ENCODE measurements at regions not wholly inside any gene's neighbourhood (a gene's known extent, or its start where the extent isn't known, plus 50 kb on each side); places are given as distances from the start of the nearest gene placed in this dataset.
"Not testable (repeated sequence)": the region's sequence is repeated elsewhere in the genome, so short reads cannot be mapped to it uniquely, and the experiment has no call there.

DNA sequence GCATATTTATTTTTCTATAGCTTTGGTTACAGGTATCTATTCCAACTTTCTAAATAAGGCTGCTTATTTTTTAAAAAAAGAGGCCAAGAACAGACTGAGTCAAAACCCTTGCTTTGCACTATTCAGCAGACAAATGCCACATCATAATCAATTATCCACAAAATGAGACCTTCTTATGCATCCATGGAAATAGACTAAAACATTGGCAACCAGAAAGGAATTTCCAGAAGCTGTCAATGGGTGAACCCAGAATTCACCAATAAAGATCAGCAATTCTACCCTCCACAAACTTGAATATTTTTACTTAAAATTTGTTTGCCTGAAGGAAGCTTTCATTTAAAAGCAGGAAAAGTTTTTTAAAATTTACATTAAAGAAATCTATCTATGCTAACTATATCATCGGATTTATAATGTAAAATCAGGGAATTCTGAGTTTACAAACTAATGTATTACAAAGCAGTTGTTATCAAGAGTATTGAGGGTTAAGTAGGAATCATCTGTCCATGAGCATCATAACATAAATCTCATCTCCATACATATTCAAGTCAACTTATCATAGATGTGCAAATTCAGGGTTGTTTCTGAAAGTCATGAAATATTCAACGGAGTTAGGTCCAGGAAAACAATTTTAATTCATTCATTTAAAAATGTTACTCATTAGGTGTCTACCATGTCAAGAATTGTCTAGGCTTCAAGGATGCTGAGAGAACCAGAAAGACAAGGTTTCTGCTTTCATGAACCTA is 548.0 kb downstream of the SATB2 start:
- DNase-seq = no peak

GRCh38 chr2:198905881-198906612 is 551.7 kb downstream of the SATB2 start:
- no peak for DNase-seq

DNA sequence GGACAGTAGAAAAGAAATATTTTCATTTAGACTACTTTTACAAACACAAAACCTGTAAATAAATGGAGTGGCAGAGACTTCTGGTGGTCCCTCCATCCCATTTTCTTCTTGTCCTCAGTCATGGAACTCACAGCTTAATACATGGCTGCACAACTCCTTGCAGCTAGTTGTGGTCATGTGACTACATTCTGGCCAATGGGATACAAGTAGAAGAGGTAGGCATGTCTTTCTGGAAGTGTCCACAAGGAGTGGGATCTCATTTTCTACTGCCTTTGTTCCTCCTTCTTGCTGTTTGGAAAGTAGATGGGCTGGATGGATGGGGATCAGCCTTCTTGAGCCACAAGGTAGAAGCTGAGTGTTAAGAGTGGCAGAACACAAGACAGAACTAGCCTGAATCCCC is 555.8 kb downstream of the SATB2 start:
- DNase-seq = no peak

DNA sequence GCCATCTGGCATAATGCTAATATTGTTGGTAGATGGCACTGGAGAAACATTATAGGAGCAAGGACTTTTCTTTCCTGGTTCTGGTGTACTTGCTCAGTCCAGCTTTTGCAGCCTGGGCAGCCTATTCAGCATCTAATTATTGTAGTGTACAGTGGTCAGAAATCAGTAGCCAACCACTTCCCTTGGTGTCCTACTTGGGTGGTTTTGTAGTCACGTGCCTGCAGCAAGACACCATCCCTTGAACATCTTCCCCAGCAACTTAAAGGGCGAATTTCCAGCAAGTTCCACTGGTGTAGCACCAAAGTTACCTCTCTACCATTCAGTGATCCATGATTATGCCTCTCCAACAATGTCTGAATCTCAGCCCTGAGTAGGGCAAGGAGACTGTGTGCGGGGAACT is 557.6 kb downstream of the SATB2 start:
- DNase-seq = no peak

GRCh38 chr2:198890490-198890889 is 567.2 kb downstream of the SATB2 start:
- DNase-seq = no peak

- no peak for DNase-seq
Measured at GRCh38 chr2:198883604-198884003, 574.1 kb downstream of the SATB2 start.

DNA sequence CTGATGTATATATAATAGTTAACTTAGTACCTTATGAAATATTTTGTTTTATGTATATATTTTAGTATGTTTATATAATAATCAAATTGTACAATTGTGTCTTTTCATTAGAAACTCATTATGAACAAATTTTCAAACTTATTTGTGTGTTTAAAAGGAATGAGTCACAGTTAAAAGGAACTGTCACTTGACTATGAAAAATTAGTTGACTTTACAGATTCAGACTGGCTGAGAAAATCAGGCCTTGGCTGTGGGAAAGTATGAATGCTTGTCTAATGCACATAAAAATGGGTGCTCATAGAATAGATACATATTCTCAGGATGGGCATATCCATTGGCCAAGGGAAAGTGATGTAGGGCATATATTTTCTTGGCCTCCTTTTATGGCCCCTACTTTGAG is 576.8 kb downstream of the SATB2 start:
- DNase-seq = no peak

GRCh38 chr2:198880421-198880820 is 577.3 kb downstream of the SATB2 start:
- no peak for DNase-seq

- DNase-seq = no peak
Measured at GRCh38 chr2:198874472-198874858, 583.3 kb downstream of the SATB2 start.

- DNase-seq = no peak
Measured at GRCh38 chr2:198873503-198874471, 584.0 kb downstream of the SATB2 start.

GRCh38 chr2:198863655-198864054 is 594.1 kb downstream of the SATB2 start:
- no peak for DNase-seq

- DNase-seq = no peak
Measured at GRCh38 chr2:198861080-198861479, 596.7 kb downstream of the SATB2 start.

DNA sequence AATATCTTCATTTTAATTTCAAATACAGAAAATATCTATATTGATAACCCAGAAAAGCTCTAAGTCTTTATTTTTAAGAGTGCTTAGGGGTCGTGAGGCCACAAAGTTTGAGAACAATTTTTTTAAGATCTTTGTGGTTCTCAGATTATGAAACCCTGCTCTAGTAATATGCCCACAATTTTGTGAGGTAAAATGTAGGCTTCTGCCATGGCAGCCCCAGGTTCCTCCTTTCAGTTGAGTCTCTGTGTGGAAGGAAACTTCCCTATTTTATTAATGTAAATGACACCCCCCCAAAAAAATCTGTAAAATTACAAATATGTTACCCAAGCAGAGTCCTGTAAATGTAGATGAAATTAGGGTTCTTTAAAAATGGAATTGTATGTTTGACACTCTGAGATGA is 600.5 kb downstream of the SATB2 start:
- no peak for DNase-seq

- DNase-seq = not testable (repeated sequence)
Measured at GRCh38 chr2:198855746-198856145, 602.0 kb downstream of the SATB2 start.

DNA sequence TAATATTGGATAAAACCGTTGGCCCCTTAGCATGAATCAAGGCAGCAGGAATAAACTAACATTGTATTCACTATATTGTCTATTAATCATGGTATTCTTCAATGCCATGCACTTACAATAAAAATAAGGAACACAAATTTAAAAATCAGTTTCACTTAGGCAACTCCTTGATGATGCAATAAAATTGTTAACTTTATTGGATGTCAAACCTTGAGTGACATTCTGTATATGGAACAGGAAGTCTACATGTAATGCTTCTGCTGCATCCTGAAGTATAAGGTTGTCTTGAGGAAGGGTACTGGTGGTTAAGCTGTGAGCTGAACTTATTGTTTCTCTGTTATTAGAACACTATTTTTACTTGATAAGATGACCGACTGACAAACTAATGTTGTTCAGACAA is 605.5 kb downstream of the SATB2 start:
- DNase-seq = no peak

DNA sequence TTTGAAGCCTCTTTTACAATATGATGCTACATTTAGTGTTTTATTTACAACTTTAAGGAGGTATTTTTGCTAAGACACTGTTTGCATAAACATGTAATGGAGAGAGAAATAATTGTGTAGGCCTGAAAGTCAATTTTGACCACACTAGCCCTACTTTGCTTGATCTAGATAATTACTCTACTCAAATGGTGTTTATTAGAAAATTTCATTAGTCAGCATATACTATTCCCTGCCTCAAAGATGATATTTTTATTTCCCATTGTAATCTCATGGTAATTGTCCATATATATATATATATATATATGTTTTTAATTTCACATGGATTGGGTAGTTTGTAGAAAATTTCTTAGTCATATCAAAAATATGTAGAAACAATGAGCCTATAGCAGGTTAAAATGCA is 632.2 kb downstream of the SATB2 start:
- DNase-seq = no peak

DNA sequence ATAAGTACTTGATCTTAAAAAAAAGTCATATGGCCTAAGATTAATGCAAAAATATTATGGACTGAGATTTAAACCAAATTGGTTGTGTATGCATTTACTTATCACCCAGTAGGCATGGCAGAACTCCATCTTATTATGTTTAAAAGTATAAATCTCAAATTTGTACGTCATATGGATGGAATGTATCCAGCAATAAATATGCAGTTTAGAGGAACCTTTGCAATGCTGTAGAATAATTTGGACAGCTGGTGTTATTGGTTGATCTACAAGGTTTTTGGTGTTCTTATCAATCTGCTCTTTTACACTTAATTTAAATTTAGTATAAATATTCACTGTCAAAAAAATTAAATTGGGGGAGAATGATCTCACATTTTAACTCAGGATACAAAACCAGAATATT is 640.2 kb downstream of the SATB2 start:
- DNase-seq = no peak

- DNase-seq = no peak
Measured at GRCh38 chr2:198815626-198816025, 642.1 kb downstream of the SATB2 start.

- no peak for DNase-seq
Measured at GRCh38 chr2:198811198-198811597, 646.5 kb downstream of the SATB2 start.

DNA sequence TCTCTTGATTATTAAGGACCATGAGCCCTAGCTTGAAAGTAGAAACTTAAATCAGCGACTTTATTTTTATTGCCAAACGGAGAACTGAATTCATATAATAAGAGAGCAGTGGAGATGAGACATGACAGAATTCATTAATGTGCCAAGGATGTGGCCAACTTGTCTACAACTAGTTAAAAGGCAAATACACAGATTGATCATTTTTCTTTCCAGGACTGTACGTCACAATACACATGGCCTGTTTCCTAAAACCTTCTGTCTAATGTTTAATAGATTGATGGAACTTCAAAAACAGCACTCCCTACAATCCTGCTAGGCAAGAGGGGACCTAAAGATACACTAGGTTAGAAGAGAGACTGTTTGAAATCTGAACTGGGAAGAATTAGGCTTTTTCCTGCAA is 647.8 kb downstream of the SATB2 start:
- DNase-seq = no peak

DNA sequence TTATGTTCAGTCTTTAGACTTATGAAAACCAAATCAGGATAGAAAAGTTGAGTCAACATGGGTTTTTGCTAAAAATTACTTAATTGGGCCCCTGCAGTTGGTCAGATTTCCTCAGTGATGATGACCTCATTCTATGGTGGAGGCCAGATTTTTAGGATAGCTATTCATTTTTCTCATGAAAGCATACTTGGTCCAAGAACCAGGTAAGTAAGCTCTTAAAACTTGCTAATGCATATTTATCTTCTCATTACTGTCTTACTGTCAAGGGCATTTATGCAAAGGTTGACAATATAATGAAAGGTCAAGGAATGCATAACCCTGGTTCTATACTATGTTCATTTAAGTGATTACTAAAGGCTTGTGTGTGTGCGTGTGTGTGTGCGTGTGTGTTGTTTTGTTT is 650.6 kb downstream of the SATB2 start:
- no peak for DNase-seq

- no peak for DNase-seq
Measured at GRCh38 chr2:198795419-198795818, 662.3 kb downstream of the SATB2 start.

- no peak for DNase-seq
Measured at GRCh38 chr2:198791623-198792022, 666.1 kb downstream of the SATB2 start.

GRCh38 chr2:198788676-198789075 is 669.1 kb downstream of the SATB2 start:
- DNase-seq = no peak
